GM19395 (cell line): ENCODE measurements at regions not wholly inside any gene's neighbourhood (a gene's known extent, or its start where the extent isn't known, plus 50 kb on each side); places are given as distances from the start of the nearest gene placed in this dataset.

Experiments used
- ATAC-seq: cut with Tn5 transposase; IDR thresholded peaks from one replicate; pipeline ENCODE4 v1.9.1; 2021; ENCODE audit warnings: mild to moderate bottlenecking, moderate library complexity; ENCODE audit not compliant: unreplicated experiment

DNA sequence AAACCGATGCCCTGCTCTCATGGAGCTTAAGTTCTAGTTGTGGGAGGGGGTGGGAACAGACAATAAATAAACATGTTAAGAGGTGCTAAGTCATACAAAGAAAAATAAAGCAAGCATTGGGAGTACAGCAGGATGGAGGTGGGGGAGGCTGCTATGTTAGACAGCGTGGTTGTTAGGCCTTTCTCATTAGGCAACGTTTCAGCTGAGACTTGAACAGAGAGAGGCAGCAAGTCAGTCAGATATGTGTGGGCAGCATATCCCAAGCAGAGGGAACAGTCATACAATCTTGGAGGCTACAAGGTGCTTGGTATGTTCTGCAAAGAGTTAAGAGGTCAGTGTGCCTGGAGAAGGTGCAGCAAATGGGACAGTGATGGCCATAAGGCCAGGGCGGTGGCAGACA lies 97.7 kb upstream of the CCDC196 start:
- no peak for ATAC-seq

DNA sequence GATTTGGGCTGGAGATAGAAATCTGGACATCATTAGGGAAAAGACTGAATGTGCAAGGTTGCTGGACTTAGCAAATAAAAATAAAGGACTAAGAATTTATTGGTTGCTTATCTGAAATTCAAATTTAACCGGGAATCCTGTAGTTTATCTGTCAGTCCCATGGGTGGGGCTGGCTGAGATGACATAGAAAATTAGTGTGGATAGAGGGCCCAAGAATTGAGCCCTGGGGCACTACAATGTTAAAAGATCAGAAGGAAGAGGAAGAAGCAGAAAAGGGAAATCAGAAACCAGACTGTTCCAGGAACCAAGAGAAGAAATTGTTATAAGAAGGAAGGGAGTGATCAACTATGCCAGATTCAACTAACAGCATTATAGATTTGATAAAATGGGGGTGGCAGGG lies 96.7 kb upstream of the CCDC196 start:
- no peak for ATAC-seq

DNA sequence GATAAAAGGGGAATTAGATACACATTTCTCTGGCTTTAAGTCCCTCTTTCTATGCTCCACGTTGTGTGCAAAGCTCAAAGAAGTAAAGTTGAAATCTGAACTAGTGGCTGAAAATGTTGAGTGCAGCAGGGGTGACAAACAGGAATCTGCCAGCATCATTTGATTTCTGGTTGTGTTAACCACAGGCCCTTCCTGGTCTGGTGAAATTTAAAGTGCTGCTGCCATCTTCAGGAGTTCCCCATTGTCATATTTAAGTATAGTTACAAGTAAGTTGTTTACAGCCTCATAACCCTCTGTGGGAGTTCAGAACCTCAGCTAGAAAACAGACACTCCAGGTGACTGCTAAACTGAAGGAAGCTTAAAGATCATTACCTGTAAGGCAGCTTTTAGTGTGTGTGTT lies 90.9 kb upstream of the CCDC196 start:
- no peak for ATAC-seq

DNA sequence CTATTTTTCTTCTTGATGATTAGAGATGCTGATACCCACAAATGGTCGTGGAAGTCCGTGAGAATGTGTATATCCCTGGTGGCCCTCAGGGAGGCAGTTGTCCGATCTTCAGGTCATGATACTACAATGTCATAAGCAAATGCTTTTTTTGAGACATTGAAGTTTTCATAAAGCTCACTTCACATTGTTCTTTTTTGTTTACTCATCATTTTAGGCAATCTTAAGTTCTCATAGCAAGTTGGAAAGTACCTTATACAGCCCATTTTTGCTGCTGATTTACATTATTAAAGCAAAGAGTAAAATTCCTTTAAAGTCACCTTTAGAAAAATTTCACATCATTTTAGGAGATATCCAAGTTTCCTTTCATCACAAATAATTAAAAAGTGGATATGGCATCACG lies 90.0 kb upstream of the CCDC196 start:
- no peak for ATAC-seq

DNA sequence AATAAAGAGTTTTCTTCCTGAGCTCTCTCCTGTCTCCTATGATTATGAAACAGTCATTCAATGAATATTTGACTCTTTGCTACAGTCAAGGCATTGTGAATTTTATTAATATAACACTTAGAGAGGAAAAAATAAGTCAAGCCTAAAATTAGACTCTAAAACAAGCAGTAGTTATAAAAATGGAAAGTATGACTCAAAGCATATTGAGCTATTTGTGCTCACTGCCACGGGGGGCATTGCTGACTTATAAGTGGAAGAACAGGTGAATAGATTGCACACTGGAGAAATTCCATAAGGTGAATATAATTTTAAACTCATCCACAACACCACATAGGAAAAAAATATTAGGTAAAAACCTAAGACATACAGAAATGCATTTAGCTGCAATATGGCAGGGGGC lies 87.7 kb upstream of the CCDC196 start:
- ATAC-seq: no peak

DNA sequence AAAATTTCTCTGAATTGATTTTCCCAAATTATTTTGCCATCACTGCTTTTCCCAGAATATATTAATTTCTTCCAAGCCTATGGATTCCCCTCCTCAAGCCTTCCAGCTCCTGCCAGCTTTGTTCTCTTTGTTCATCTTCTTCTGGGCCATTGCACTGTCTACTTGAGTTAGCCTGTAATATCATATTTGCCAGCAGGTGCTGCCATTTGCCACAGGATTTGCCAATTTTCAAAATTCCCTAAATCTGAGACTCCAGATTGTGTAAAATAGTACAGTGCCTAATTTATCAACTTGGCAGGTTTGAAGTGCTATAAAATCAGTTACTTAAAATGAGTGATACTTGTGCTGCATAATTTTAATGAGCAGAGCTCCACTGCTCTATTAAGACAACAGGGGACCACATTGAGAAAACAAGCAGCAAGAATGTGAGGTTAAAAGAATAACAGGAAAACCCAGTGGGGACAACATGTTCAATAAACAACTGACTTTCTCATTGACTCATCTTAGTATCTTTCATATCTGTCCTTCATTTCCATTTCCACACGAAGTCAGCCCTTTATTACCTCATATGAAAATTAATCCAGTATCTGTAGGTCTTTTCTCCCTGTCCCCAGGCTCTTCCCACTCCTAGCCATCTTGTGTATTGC lies 84.6 kb upstream of the CCDC196 start:
- no peak for ATAC-seq

DNA sequence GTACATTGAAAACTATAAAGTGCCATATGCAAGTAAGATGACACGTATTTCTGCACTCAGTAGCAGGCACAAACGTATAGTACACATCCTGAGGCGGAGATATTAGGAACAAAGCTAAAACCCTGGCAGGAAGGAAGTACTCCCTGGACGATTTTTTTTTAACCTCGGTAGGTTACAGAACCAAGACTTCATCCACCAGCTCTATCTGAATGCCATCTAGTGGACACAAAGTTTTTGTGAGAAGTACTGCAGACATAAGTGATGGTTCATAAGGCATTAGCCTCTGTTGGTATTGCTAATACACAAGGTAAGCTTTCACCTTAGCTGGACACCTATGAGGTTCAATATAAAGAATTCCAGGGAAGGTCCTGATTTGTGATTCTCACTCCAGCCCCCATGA lies 83.0 kb upstream of the CCDC196 start:
- no peak for ATAC-seq

DNA sequence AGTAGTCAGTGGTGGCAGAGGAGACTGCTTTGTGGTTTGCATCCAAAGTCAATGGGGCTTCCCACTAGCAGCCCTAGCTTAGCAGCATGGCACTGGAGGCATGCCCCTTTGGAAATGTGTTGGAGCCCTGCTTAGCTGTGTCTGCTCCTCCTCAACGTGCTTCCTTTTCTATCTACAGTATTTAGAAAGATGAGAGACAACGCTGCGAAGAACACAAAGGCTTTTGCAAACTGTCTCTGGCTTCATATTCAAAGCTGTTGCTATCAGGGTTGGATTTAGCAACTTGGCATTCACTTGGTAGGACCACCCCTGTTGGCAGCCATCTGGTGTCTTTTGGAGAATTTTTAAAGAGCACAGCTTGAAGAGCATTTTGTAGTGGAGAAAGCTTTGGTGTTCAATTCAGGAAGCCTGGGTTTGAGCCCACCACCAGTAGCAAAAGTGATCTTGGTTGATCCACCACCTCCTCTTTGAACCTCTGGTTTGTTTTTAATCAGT lies 82.1 kb upstream of the CCDC196 start:
- no peak for ATAC-seq

DNA sequence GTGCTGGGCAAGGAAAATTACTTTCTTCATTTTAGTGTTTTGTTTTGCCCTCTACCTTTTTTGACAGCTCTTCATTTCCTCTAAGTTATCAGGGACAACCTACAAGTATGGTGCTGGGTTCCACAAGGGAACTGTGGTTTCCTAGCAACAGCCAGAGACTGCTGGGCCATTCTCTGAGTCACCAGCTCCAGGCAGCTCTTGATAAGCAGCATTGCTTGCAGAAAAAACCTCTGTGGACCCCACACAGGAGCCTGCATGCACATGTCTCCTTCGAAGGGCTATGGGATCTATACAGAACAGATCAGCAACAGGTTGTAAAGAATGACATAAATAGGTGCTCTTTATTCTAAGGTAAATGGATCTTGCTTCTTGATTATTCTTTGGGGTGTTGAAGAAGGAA lies 81.0 kb upstream of the CCDC196 start:
- no peak for ATAC-seq

DNA sequence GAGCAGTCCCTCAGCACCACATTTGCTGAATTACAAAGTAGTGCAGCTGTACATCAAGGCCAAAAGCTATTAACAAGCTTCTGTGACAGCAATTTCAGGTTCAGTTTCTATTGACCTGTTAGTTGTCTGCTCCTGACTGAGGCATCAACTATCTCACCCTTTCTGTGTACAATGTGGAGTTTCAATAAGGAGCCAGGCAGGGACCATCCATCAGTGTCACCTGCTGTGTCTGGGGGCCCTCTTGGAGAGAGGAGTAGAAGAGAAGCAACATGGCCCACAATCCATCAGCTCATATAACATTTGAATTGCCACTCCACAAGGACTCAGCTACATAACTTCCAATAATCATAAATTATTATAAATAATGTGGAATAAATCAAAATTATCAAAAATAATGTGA lies 72.3 kb upstream of the CCDC196 start:
- no peak for ATAC-seq

DNA sequence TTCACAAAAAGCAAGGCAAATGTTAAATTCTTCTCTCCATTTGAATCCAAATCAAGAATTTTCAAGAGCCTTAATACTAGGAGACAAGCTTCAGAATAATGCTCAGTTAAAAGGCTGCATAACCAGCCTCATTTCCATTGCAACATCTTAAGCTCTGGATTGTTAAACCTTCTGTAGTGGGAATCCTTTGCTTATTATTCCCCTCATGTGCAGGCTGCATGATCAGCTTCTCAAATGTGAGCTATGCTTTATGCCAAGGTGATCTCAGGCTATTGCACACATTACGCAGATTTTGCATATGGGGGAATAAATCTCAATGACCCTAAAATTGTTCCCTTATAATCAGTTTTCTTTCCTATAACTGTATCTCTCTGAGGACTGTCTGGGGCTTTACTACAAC lies 71.7 kb upstream of the CCDC196 start:
- no peak for ATAC-seq

DNA sequence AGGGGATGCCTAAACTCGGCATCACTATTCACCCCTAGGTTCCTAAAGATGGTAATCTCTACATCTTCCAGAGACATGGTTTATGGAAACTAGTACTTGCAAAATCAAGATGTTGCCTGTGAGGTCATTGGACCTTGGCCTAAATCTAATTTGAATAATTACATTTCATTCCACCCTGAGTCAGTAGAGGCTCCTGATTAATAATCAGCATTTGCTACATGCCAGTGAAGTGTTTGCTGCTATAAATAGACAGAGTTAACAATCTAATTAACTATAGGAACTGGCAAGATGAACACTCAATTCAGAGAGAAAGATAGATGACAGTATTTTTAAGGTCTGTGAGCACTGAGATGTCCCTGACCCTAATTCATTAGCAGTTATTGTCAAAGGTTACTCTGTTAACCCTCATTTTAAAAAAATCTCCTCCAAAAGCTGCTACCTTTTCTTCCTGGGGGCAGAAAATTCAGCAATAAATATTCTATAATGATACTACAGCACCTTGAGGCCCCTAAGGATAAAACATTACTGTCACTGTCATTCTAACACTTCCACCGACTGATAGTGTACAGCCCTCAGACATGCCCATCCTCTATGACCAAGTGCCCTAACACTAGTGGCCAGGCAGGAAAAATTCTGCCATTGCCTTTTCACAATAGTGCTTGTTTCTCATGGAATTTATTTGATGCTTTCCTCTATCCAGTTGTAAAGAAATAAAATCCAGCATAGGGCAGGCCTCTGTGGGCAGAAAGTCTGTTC lies 65.7 kb upstream of the CCDC196 start:
- ATAC-seq: no peak

DNA sequence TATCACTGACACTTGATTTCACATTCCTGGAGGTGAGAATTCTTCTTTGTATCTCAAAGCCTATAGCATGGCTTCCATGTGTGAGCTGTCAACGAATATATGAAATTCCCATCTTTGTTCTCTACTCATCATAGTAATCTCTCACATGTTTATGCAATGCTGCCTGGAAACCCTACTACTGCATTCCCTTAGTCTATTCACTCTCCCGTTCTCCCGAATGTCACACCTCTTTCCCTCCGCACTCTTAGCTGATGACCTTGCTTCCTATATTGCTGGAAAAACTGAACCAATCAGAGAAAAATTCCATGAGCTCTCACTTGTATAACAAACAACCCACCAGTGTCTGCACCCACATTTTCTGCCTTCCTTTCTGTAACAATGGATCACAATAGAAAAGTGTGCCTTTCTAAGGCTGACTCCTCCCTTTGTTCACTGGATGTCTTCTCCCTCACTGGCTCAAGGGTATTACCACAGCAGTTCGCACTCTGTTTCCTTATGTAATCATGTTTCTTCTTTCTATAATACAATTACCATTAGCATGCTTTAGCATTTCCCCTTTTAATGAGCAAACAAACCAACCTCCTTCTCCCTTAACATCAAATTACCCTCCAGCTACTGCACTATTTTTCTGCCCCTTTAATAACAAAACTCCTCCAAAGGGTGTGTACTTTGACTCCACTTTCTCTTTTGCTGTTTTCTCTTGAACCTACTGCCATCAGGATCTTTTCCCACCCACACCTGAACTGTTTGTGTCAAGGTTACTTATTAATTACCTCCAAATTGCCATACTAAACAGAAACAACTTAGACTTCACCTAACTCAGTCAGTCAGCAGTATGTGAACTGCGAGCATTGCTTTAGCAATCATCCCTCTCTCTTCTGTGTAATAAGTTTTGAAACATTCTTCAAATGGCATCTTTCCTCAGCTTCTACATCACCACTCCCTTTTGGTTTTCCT lies 63.9 kb upstream of the CCDC196 start:
- no peak for ATAC-seq

DNA sequence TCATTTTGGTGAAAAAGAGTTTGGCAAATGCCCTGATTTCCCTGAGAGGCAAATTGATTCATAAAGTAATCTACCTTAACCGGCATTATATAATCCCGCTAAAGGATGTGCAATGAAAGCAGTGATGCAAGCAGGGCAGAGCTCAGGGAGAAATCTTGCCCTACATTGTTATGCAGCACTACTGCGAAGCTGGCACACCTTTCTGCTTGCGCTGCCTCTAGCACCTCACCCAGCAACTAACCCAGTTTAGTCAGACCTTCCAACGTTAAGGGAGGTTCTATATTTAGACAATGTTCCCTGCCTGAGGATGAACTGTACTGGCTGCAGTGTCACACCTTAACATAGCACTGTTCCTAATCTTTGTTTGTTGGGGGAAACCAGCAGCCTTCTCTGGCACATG lies 60.8 kb upstream of the CCDC196 start:
- no peak for ATAC-seq

DNA sequence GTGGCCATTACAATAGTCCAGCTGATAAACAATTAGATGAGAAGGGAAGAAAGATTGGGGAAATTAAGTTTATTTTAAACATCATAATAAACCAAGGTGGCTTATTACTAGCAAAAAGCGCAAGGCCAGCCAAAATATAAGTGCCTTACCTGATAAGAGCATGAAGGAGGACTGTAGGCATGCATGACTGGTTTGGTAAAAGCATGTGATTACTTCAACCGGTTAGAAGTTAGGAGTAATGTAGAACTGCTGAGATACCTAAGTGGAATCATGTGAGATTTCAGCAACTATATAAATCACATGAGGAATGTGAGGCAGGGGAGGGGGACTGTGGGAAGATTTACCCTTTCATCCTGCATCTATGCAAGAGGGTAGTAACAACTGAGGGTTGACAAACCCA lies 59.7 kb upstream of the CCDC196 start:
- no peak for ATAC-seq

DNA sequence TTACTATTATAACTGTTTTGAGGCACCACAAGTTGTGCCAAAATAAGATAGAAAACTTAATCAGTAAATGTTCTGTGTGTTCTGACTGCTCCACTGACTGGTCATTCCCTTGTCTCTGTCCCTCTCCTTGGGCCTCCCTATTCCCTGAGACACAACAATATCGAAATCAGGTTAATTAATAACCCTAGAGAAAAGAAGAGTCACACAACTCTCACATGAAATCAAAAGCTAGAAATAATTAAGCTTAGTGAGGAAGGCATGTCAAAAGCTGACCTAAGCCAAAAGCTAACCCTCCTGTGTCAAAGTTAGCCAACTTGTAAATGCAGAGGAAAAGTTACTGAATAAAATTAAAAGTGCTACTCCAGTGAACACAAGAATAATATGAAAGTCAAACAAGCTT lies 53.8 kb upstream of the CCDC196 start:
- ATAC-seq: no peak

DNA sequence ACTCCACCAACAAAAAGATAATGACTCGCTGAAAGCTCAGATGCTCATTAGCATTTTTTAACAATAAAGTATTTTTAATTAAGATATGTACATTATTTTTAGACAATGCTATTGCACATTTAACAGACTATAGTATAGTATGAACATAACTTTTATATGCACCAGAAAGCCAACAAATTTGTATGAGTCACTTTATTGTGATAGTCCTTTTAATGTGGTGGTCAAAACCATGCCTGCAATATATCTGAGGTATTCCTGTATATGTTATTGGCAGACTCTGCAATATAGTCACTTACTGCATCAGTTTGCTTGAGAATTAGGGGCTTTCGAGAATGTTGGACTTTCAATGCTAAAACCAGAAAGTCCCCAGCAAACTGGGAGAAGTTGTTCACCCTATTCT lies 51.7 kb upstream of the CCDC196 start:
- ATAC-seq: no peak

DNA sequence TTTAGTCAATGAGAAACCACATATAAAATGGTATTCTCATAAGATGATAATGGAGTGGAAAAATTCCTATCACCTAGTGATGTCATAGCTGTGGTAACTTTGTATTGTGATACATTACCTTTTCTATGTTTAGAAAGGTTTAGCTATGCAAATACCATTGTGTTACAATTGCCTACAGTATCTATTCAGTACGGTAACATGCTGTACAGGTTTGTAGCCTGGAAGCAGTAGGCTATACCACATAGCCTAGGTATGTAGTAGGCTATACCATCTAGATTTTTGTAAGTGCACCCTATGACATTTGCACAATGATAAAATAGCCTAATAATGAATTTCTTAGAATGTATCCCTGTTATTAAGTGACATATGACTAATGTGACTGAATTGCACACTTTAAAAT lies 50.5 kb upstream of the CCDC196 start:
- no peak for ATAC-seq
